ENCODE measurements at regions not wholly inside any gene's neighbourhood (a gene's known extent, or its start where the extent isn't known, plus 50 kb on each side); places are given as distances from the start of the nearest gene placed in this dataset.

DNA sequence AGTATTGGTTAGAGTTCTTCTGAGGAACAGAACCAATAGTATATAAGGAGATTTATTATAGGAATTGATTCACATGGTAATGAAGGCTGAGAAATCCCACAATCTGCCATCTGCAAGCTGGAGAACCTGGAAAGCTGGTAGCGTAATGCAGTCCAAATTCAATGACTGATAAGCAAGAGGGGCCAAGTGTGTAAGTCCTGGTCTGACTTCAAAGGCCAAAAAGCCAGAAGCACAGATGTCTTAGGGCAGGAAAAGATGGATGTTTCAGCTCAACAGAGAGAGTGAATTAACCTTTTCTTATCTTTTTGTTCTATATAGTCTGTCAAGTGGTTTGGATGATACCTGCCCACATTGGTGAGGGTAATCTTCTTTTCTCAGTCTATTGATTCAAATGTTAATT lies 146.4 kb downstream of the FGF10 start:
- H3K9me3 ChIP-seq (ENCODE audit: control insufficient read depth, insufficient read depth, low read depth, low read length), result no peaks in the 10 kb centered on the region
- no peaks in the 10 kb centered on the region for H3K36me3 ChIP-seq (ENCODE audit: control insufficient read depth in 2 of 2, insufficient read depth in 1 of 2, low read length in 2 of 2)
- no peak overlapping the region for H3K4me3 ChIP-seq (ENCODE audit: low read depth, low read length)
- CTCF ChIA-PET, result no interaction called here
- no peaks in the 10 kb centered on the region for H3K4me1 ChIP-seq (ENCODE audit: control insufficient read depth, insufficient read depth, low read length)
- no peak overlapping the region for H3K27ac ChIP-seq (ENCODE audit: extremely low read depth, low read depth, low read length)
- POLR2A ChIA-PET, result interaction anchor here (0.7 kb wide), 1 partner anchor 10 kb away, joined by 3 read pairs; no protein-coding TSS in a partner anchor
- TF ChIP-seq, protein P1, sequence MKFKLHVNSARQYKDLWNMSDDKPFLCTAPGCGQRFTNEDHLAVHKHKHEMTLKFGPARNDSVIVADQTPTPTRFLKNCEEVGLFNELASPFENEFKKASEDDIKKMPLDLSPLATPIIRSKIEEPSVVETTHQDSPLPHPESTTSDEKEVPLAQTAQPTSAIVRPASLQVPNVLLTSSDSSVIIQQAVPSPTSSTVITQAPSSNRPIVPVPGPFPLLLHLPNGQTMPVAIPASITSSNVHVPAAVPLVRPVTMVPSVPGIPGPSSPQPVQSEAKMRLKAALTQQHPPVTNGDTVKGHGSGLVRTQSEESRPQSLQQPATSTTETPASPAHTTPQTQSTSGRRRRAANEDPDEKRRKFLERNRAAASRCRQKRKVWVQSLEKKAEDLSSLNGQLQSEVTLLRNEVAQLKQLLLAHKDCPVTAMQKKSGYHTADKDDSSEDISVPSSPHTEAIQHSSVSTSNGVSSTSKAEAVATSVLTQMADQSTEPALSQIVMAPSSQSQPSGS (tag by site-specific recombination; IDR thresholded peaks at IDR 0.05; ENCODE audit: low read depth), result no peak
- no peak for TF ChIP-seq HOXD13 (CRISPR knock-in tag; IDR thresholded peaks at IDR 0.05; ENCODE audit: borderline replicate concordance)
- no peak for TF ChIP-seq ZNF623 (tag by site-specific recombination; IDR thresholded peaks at IDR 0.05)
- no peak for TF ChIP-seq ZNF610 (tag by site-specific recombination; IDR thresholded peaks at IDR 0.05; ENCODE audit: borderline replicate concordance)
- TF ChIP-seq, protein P2, sequence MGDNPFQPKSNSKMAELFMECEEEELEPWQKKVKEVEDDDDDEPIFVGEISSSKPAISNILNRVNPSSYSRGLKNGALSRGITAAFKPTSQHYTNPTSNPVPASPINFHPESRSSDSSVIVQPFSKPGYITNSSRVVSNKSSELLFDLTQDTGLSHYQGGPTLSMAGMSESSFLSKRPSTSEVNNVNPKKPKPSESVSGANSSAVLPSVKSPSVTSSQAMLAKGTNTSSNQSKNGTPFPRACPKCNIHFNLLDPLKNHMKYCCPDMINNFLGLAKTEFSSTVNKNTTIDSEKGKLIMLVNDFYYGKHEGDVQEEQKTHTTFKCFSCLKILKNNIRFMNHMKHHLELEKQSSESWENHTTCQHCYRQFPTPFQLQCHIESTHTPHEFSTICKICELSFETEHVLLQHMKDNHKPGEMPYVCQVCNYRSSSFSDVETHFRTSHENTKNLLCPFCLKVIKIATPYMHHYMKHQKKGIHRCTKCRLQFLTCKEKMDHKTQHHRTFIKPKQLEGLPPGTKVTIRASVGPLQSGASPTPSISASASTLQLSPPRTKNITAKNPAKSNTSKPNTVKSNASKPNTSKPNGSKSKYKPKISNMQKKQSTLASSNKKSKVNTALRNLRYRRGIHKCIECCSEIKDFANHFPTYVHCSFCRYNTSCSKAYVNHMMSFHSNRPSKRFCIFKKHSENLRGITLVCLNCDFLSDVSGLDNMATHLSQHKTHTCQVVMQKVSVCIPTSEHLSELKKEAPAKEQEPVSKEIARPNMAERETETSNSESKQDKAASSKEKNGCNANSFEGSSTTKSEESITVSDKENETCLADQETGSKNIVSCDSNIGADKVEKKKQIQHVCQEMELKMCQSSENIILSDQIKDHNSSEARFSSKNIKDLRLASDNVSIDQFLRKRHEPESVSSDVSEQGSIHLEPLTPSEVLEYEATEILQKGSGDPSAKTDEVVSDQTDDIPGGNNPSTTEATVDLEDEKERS (tag by site-specific recombination; IDR thresholded peaks at IDR 0.05), result no peak
- no peak for TF ChIP-seq ZNF223 (tag by site-specific recombination; IDR thresholded peaks at IDR 0.05)
- no peak for TF ChIP-seq ZNF837 (tag by site-specific recombination; IDR thresholded peaks at IDR 0.05)
- no peak for TF ChIP-seq ZNF777 (tag by site-specific recombination; IDR thresholded peaks at IDR 0.05; ENCODE audit: borderline replicate concordance)
- TF ChIP-seq ZNF133 (tag by site-specific recombination; IDR thresholded peaks at IDR 0.05), result no peak
- TF ChIP-seq, protein P3, sequence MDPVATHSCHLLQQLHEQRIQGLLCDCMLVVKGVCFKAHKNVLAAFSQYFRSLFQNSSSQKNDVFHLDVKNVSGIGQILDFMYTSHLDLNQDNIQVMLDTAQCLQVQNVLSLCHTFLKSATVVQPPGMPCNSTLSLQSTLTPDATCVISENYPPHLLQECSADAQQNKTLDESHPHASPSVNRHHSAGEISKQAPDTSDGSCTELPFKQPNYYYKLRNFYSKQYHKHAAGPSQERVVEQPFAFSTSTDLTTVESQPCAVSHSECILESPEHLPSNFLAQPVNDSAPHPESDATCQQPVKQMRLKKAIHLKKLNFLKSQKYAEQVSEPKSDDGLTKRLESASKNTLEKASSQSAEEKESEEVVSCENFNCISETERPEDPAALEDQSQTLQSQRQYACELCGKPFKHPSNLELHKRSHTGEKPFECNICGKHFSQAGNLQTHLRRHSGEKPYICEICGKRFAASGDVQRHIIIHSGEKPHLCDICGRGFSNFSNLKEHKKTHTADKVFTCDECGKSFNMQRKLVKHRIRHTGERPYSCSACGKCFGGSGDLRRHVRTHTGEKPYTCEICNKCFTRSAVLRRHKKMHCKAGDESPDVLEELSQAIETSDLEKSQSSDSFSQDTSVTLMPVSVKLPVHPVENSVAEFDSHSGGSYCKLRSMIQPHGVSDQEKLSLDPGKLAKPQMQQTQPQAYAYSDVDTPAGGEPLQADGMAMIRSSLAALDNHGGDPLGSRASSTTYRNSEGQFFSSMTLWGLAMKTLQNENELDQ (tag by site-specific recombination; IDR thresholded peaks at IDR 0.05; ENCODE audit: low read depth), result no peak
- TF ChIP-seq, protein P4, sequence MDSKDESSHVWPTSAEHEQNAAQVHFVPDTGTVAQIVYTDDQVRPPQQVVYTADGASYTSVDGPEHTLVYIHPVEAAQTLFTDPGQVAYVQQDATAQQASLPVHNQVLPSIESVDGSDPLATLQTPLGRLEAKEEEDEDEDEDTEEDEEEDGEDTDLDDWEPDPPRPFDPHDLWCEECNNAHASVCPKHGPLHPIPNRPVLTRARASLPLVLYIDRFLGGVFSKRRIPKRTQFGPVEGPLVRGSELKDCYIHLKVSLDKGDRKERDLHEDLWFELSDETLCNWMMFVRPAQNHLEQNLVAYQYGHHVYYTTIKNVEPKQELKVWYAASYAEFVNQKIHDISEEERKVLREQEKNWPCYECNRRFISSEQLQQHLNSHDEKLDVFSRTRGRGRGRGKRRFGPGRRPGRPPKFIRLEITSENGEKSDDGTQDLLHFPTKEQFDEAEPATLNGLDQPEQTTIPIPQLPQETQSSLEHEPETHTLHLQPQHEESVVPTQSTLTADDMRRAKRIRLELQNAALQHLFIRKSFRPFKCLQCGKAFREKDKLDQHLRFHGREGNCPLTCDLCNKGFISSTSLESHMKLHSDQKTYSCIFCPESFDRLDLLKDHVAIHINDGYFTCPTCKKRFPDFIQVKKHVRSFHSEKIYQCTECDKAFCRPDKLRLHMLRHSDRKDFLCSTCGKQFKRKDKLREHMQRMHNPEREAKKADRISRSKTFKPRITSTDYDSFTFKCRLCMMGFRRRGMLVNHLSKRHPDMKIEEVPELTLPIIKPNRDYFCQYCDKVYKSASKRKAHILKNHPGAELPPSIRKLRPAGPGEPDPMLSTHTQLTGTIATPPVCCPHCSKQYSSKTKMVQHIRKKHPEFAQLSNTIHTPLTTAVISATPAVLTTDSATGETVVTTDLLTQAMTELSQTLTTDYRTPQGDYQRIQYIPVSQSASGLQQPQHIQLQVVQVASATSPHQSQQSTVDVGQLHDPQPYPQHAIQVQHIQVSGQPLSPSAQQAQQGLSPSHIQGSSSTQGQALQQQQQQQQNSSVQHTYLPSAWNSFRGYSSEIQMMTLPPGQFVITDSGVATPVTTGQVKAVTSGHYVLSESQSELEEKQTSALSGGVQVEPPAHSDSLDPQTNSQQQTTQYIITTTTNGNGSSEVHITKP (tag by site-specific recombination; IDR thresholded peaks at IDR 0.05), result no peak
- no peak for TF ChIP-seq ZNF660 (tag by site-specific recombination; IDR thresholded peaks at IDR 0.05)
- TF ChIP-seq HOXA7 (CRISPR knock-in tag; IDR thresholded peaks at IDR 0.05; ENCODE audit: borderline replicate concordance), result no peak
- TF ChIP-seq, protein P5, sequence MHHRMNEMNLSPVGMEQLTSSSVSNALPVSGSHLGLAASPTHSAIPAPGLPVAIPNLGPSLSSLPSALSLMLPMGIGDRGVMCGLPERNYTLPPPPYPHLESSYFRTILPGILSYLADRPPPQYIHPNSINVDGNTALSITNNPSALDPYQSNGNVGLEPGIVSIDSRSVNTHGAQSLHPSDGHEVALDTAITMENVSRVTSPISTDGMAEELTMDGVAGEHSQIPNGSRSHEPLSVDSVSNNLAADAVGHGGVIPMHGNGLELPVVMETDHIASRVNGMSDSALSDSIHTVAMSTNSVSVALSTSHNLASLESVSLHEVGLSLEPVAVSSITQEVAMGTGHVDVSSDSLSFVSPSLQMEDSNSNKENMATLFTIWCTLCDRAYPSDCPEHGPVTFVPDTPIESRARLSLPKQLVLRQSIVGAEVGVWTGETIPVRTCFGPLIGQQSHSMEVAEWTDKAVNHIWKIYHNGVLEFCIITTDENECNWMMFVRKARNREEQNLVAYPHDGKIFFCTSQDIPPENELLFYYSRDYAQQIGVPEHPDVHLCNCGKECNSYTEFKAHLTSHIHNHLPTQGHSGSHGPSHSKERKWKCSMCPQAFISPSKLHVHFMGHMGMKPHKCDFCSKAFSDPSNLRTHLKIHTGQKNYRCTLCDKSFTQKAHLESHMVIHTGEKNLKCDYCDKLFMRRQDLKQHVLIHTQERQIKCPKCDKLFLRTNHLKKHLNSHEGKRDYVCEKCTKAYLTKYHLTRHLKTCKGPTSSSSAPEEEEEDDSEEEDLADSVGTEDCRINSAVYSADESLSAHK (tag by site-specific recombination; IDR thresholded peaks at IDR 0.05), result no peak
- no peak for TF ChIP-seq ZNF560 (tag by site-specific recombination; IDR thresholded peaks at IDR 0.05; ENCODE audit: borderline replicate concordance)
- TF ChIP-seq, protein P6, sequence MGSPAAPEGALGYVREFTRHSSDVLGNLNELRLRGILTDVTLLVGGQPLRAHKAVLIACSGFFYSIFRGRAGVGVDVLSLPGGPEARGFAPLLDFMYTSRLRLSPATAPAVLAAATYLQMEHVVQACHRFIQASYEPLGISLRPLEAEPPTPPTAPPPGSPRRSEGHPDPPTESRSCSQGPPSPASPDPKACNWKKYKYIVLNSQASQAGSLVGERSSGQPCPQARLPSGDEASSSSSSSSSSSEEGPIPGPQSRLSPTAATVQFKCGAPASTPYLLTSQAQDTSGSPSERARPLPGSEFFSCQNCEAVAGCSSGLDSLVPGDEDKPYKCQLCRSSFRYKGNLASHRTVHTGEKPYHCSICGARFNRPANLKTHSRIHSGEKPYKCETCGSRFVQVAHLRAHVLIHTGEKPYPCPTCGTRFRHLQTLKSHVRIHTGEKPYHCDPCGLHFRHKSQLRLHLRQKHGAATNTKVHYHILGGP (tag by site-specific recombination; IDR thresholded peaks at IDR 0.05), result no peak
- no peak for TF ChIP-seq ZNF169 (tag by site-specific recombination; IDR thresholded peaks at IDR 0.05)
- no peak for TF ChIP-seq ZNF114 (tag by site-specific recombination; IDR thresholded peaks at IDR 0.05)
- no peak for TF ChIP-seq KLF1 (tag by site-specific recombination; IDR thresholded peaks at IDR 0.05)

All from HEK293 (cell line).